GM18505 (cell line): ENCODE measurements at regions not wholly inside any gene's neighbourhood (a gene's known extent, or its start where the extent isn't known, plus 50 kb on each side); places are given as distances from the start of the nearest gene placed in this dataset.
"Not testable (repeated sequence)": the region's sequence is repeated elsewhere in the genome, so short reads cannot be mapped to it uniquely, and the experiment has no call there.

Experiments used
- ATAC-seq: cut with Tn5 transposase; IDR thresholded peaks from one replicate; pipeline ENCODE4 v1.9.1; 2021; ENCODE audit not compliant: unreplicated experiment
- POLR2A ChIP-seq: IDR thresholded peaks from 4 replicates; pipeline ENCODE4 v1.6.1; 2011; ENCODE audit warnings: borderline replicate concordance; ENCODE audit not compliant: insufficient read depth, insufficient read length; ENCODE audit errors: extremely low read depth

DNA sequence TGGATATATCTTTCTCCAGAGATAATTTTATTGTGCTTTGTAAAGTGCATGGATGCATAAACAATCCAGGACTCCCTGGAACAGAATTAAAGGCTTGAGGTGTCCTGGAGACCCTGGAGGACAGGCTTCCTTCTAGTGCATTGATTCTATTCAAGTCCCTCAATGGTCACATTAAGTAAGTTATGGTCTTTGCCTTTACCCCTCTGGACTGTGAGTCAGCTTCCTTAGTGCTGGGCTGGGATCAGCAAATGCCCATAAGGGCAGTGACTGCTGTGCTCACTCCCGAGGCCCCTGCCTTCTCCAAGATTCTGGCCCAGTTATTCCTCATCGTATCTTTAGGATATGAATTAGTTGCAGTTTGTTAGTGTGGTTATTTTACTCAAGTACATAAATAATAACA lies 178.7 kb upstream of the PRSS58 start:
- no peak for TF ChIP-seq POLR2A
- ATAC-seq, result no peak

DNA sequence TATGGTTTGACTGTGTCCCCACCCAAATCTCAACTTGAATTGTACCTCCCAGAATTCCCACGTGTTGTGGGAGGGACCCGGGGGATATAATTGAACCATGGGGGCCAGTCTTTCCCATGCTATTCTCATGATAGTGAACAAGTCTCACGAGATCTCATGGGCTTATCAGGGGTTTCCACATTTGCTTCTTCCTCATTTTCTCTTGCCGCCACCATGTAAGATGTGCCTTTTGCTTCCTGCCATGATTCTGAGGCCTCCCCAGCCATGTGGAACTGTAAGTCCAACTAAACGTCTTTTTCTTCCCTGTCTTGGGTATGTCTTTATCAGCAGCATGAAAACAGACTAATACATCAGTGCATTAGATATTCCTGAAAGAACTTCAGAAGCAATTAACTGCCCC lies 177.7 kb upstream of the PRSS58 start:
- not testable (repeated sequence) for ATAC-seq

DNA sequence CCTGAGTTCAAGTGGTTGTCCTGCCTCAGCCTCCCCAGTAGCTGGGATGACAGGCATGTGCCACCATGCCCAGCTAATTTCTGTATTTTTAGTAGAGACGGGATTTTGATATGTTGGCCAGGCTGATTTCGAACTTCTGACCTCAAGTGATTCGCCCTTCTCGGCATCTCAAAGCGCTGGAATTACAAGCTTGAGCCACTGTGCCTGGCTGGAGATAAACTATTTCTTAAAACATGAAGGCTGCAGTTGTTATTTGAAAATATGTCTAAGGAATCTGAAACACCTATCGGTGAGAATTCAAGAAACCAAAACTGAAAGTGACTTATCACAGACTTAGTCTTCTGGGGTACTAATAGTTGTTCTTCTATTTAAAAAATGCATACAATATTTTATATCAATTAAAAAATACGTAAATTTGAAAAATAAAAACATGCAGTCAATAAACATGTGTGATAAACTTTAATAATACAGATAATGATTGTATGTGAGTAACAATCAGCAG lies 176.9 kb upstream of the PRSS58 start:
- no peak for ATAC-seq
- no peak for TF ChIP-seq POLR2A

DNA sequence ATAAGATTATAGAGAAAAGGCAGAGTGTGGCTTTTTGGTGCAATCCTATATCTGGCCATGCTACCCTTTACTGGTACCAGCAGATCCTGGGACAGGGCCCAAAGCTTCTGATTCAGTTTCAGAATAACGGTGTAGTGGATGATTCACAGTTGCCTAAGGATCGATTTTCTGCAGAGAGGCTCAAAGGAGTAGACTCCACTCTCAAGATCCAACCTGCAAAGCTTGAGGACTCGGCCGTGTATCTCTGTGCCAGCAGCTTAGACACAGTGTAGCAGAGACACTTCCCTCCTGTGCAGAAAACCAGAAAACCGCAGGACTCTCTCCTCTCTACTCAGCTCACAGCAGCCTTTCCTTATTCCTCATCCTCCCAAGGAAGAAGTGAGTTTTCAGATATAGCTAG lies 176.3 kb upstream of the PRSS58 start:
- ATAC-seq, result not testable (repeated sequence)

DNA sequence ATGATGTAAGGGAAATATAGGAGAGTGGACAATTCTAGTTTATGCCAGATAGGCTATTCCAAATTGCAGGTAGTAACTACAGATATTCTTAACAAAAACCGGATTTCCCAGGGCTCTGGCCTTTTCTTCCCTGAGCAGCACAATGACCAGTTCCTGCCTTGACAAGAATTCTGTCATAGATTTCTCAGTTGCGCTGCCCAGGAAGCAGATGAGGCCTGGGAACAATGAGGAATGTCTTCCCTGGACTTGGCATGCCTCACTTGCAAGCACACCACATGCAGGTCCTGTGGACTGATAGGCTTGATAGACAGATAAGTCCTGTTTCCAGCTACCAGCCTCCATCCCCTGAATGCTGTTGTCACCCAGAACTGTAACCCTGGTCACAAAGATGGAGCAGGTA lies 174.5 kb upstream of the PRSS58 start:
- TF ChIP-seq POLR2A, result no peak
- no peak for ATAC-seq

DNA sequence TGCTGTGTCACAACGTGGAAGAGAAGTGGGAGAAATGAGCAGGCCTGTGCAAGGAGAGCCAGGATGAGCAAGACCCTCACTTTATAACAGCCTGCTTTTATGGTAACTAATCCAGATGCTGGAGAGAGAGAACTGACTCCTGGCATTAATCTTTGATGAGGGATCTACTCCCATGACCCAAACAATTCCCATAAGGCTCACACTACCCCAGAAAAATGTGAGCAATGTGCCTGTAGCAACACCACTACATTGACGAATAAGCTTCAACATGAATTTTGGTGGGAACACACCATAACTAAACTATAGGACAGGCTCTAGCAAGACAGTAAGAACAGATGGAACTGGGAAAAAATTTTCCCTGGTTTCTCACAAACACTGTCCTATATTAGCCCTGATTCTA lies 173.6 kb upstream of the PRSS58 start:
- TF ChIP-seq POLR2A, result no peak
- ATAC-seq, result no peak

DNA sequence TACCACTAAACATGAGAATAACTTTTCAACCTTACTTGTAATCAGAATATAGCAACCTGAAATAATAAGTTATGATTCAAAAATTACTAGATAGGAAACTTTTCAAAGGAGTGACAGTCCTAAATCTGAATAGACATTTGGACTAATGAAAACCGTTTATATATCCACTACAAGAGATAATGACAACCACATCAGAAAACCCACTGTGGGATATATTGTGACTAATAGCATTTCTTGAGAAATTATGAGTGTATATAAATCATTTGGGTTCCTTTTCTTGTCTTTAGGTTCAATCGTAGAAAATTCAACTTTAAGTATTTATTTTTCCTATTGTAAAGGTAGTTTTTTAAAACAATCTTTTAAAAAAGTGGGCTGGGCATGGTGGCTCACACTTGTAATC lies 170.2 kb upstream of the PRSS58 start:
- no peak for TF ChIP-seq POLR2A
- no peak for ATAC-seq

DNA sequence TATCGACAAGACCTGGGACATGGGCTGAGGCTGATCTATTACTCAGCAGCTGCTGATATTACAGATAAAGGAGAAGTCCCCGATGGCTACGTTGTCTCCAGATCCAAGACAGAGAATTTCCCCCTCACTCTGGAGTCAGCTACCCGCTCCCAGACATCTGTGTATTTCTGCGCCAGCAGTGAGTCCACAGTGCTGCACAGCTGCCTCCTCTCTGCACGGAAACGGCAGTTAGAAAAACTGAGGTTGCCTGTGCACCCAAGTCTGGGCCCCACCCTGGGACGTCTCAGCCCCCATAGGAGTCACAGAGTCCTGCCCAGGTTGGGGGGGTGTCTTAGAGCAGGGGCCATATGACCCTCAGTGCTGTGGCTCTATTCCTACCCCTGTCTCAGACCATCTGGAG lies 167.4 kb upstream of the PRSS58 start:
- no peak for TF ChIP-seq POLR2A
- ATAC-seq, result no peak

DNA sequence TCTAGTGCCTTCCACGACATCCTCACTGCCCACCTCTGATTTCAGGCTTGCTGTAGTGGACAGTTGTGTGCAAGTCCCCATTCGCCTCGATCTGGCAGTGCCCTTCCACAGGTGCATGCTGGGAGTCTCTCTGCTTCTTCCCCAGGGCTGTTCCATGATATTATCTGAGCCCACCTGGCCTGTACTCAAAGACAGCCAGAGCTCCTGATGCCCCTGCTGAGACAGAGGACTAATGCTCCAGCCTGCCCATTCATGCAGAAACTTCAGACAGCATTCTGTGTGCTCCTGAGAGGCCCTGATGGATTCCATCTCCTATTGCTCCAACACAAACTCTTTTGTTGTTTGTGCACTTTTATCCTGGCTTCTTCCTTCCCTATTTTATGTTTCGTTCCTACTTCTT lies 164.8 kb upstream of the PRSS58 start:
- TF ChIP-seq POLR2A, result no peak
- no peak for ATAC-seq

DNA sequence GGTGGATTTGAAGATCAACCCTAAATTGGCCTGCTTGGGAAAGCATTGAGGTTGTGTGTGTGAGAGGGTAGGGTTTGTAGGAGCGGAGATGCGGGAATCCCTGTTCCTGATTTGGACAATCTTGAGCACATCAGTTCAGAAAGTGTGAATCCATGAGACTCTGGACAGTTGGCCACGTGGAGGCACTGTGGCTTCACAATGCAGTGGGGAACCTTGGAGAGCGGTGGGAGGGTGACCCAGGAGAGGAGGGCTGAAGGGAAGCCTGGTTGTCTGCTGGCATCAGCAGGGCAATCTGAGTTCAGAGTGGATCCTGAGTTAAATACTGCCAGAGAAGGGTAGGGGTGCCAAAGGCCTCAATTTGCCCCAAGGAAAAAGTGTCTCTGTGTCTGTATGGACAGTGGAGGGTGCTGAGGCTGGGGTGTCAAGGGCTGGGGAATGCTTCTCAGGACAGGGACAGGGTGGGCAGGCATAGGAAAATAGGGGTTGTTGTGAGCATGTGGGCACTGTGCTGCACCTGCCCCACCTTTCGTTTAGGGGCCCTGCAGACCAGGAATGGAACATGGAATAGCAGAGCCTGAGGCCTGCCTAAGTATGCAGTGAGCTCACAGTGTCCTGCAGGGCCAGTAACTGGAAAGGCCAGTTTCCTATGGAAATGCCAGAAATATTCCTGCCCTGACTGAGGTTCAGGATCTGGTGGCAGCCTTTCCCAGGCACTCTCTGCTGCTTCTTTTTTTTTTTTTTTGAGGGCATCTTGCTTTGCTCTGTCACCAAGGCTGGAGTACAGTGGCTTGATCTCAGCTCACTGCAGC lies 162.9 kb upstream of the PRSS58 start:
- no peak for TF ChIP-seq POLR2A
- ATAC-seq, result no peak

DNA sequence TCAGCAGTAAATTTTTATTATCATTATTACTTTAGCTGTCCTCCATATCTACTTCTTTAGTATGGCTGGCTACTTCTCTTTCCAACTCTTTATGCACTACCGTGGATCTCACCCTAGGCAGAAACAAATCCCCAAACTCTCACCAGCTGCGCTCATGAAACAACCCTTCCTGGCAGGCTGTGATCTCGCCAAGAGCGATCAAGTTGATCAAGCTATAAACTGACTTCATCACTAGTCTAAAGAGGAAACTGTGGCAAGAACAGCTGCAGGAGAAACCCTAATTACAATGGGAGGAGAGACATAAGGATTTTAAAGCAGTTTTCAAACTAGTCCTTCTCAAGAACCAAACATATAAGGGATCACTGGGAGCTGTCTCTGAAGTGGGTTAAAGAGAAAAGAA lies 160.5 kb upstream of the PRSS58 start:
- ATAC-seq, result no peak
- TF ChIP-seq POLR2A, result no peak

DNA sequence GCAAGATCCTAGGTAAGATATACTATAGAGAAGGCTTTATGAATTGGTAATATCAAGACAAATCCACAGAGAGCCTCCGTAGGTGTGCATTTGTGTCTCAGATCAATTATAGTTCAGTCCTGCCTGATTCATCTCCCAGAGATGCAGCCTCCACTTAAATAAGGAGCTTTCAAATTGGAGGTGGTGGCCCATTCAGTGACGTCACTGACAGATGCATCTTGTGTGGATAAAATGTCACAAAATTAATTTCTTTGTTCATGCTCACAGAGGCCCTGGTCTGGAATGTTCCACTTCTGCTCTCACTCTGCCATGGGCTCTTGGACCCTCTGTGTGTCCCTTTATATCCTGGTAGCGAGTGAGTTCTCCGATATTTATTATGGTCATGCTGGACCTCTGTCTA lies 157.1 kb upstream of the PRSS58 start:
- ATAC-seq, result no peak
- no peak for TF ChIP-seq POLR2A

DNA sequence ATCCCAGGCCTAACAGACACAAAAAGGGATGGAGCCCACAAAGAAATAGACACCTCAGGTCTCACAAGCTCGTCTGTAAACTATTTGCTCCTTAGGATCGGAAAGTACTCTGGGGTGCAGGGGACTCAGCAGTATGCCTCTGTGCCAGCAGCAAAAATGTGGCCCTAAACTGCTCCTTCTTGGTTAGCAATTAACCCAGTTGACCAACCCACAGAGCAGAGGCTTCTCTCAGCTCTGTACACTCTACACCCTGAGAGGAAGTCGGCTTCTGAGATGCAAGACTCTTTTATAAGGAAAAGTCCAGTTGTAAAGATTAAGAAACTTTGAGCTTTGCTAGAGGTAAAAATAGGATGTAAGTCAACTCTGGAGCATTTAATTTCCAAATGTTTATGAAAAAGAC lies 156.3 kb upstream of the PRSS58 start:
- no peak for ATAC-seq
- TF ChIP-seq POLR2A, result no peak

DNA sequence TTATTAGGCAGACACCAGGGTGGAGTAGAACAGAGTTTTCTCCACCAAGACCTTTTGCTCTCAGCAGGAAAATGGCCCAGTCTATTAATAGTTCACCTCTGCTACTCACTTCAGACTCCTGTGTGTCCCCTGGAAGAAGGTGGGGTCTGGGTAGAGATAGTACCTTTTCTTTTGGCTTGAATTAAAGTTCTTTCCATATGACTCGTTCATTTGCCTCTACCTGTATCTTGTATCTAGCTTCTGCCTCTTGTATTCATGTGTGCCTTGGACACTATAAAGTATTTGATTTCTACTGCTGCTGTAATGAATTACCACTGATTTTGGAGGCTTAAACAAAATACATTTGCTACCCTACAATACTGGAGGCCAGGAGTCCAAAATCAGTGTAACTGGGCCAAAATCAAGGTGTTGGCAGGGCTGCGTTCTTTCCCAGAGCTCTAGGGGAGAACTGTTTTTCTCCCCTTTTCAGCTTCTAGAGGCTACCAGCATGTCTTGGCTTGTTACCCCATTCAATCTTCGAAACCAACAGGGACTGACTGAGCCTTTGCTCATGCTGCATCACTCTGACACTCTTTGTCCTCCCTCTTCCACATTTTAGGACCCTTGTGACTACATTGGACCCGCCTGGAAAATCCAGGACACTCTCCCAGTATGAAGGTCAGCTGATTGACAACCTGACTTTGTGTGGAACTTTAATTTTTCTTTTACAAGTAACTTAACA lies 155.6 kb upstream of the PRSS58 start:
- no peak for TF ChIP-seq POLR2A
- no peak for ATAC-seq
